H1 (cell line): ENCODE measurements at regions not wholly inside any gene's neighbourhood (a gene's known extent, or its start where the extent isn't known, plus 50 kb on each side); places are given as distances from the start of the nearest gene placed in this dataset.
A peak's percentile ranks its signal among the peaks of the same experiment; 100 is the strongest.

Experiments
- CTCF ChIA-PET: fragments of 300-600 bp; sonication (Branson Sonifier 250); formaldehyde crosslinking; loops from one replicate; lab custom pipeline; 2021; ENCODE audit not compliant: partially characterized antibody; lab: Charles Lee
- POLR2A ChIA-PET: fragments of 300-600 bp; sonication (Branson Sonifier 250); formaldehyde crosslinking; loops from one replicate; lab custom pipeline; 2021; ENCODE audit warnings: inconsistent platforms; ENCODE audit not compliant: partially characterized antibody; lab: Charles Lee
- DNase-seq, 2 experiments: peaks; one replicate each; pipeline versions ENCODE4 v3.0.0 to v3.0.0-alpha.2; 2010 to 2022; ENCODE audit warnings: low spot score in 2 of 2, low read depth in 1 of 2, mixed read lengths in 1 of 2
- FAIRE-seq: peaks from 2 replicates; lab custom pipeline; 2011; peaks lifted over from hg19 to GRCh38; lab: Jason Lieb, UNC
- H2AFZ ChIP-seq: 2 replicates; pipeline ENCODE4 v1.8.1; 2012; ENCODE audit warnings: low read length, inconsistent platforms
- H2AK5ac ChIP-seq: 2 replicates; pipeline ENCODE4 v1.6.1; 2013; ENCODE audit warnings: low read depth, low read length
- H2BK120ac ChIP-seq: replicated peaks from 2 replicates; pipeline ENCODE3; 2013; ENCODE audit warnings: low read depth, low read length, inconsistent platforms
- H2BK12ac ChIP-seq: 2 replicates; pipeline ENCODE4 v1.6.1; 2013; ENCODE audit warnings: low read depth, low read length
- H2BK15ac ChIP-seq: 2 replicates; pipeline ENCODE4 v1.6.1; 2013; ENCODE audit warnings: low read length
- H2BK20ac ChIP-seq: 2 replicates; pipeline ENCODE4 v1.6.1; 2013; ENCODE audit warnings: low read length
- H2BK5ac ChIP-seq: 2 replicates; pipeline ENCODE4 v1.6.1; 2013; ENCODE audit warnings: low read depth, low read length
- H3K14ac ChIP-seq: 2 replicates; pipeline ENCODE4 v1.6.1; 2013; ENCODE audit warnings: inconsistent platforms; ENCODE audit not compliant: insufficient read length
- H3K18ac ChIP-seq: 2 replicates; pipeline ENCODE4 v1.6.1; 2013; ENCODE audit warnings: low read length; ENCODE audit errors: extremely low read depth
- H3K23ac ChIP-seq: 2 replicates; pipeline ENCODE4 v1.6.1; 2013; ENCODE audit warnings: inconsistent platforms; ENCODE audit not compliant: insufficient read length
- H3K23me2 ChIP-seq: 2 replicates; pipeline ENCODE4 v1.6.1; 2013; ENCODE audit warnings: low read depth, low read length
- H3K27ac ChIP-seq: 2 replicates; pipeline ENCODE4 v1.6.1; 2011; ENCODE audit warnings: low read depth, low read length, inconsistent platforms
- H3K27me3 ChIP-seq, 4 experiments: replicated peaks in 1 of 4; 1 replicate in 1 of 4; 2 replicates in 3 of 4; pipeline versions ENCODE4 v1.6.1 to v1.8.1; 2011 to 2013; ENCODE audit warnings: low read length in 3 of 4, mild to moderate bottlenecking in 3 of 4, inconsistent platforms in 2 of 4, mixed read lengths in 2 of 4, moderate library complexity in 1 of 4; ENCODE audit not compliant: control insufficient read depth in 3 of 4, insufficient read depth in 3 of 4; ENCODE audit errors: extremely low read depth in 1 of 4
- H3K36me3 ChIP-seq, 4 experiments: 2 replicates each; pipeline versions ENCODE4 v1.6.1 to v1.8.1; 2011 to 2013; ENCODE audit warnings: mild to moderate bottlenecking in 4 of 4, low read length in 3 of 4, moderate library complexity in 2 of 4, control low read depth in 1 of 4, inconsistent platforms in 1 of 4; ENCODE audit not compliant: insufficient read depth in 4 of 4, control insufficient read depth in 2 of 4
- H3K4ac ChIP-seq: replicated peaks from 2 replicates; pipeline ENCODE3; 2013; ENCODE audit warnings: low read length, low read depth, mixed read lengths, inconsistent platforms; ENCODE audit not compliant: insufficient read length
- H3K4me1 ChIP-seq, 4 experiments: replicated peaks in 1 of 4; 1 replicate in 1 of 4; 2 replicates in 3 of 4; pipeline versions ENCODE4 v1.6.1 to v1.8.1; 2011 to 2013; ENCODE audit warnings: low read length in 3 of 4, inconsistent platforms in 2 of 4, mixed read lengths in 1 of 4; ENCODE audit not compliant: insufficient read depth in 4 of 4, control insufficient read depth in 3 of 4
- H3K4me2 ChIP-seq, 2 experiments: 2 replicates each; pipeline versions ENCODE4 v1.6.1 to v1.8.1; 2011 to 2013; ENCODE audit warnings: low read depth in 2 of 2, low read length in 2 of 2, control low read depth in 1 of 2, inconsistent platforms in 1 of 2, mild to moderate bottlenecking in 1 of 2; ENCODE audit not compliant: insufficient read depth in 1 of 2
- H3K4me3 ChIP-seq, 4 experiments: fragments of 200-600, 300-600 bp in 1 of 4; sonication (generic), shearing (Covaris generic), sonication (Bioruptor Twin) in 1 of 4; 2 replicates each; pipeline versions ENCODE4 v1.5.1 to v1.8.1; 2011 to 2016; ENCODE audit warnings: low read length in 4 of 4, low read depth in 3 of 4, control low read depth in 2 of 4, inconsistent platforms in 2 of 4, mild to moderate bottlenecking in 2 of 4, mixed read lengths in 1 of 4, moderate library complexity in 1 of 4; ENCODE audit not compliant: insufficient read depth in 2 of 4; ENCODE audit errors: extremely low read depth in 1 of 4
- H3K56ac ChIP-seq: replicated peaks from 2 replicates; pipeline ENCODE3; 2013; ENCODE audit warnings: low read depth, mild to moderate bottlenecking, mixed read lengths, low read length, inconsistent platforms; ENCODE audit not compliant: insufficient read length
- H3K79me1 ChIP-seq: 2 replicates; pipeline ENCODE4 v1.6.1; 2013; ENCODE audit warnings: low read depth, low read length, control low read depth
- H3K79me2 ChIP-seq, 2 experiments: 2 replicates each; pipeline versions ENCODE4 v1.6.1 to v1.8.1; 2012 to 2013; ENCODE audit warnings: low read length in 2 of 2, mild to moderate bottlenecking in 2 of 2, inconsistent platforms in 1 of 2; ENCODE audit not compliant: insufficient read depth in 2 of 2, control insufficient read depth in 1 of 2
- H3K9ac ChIP-seq, 4 experiments: replicated peaks in 1 of 4; 1 replicate in 1 of 4; 2 replicates in 3 of 4; pipeline versions ENCODE4 v1.6.1 to v1.8.1; 2011 to 2013; ENCODE audit warnings: low read depth in 3 of 4, low read length in 3 of 4, control low read depth in 2 of 4, mild to moderate bottlenecking in 2 of 4, moderate library complexity in 2 of 4, inconsistent platforms in 1 of 4; ENCODE audit errors: extremely low read depth in 1 of 4
- H3K9me3 ChIP-seq, 2 experiments: 2 replicates each; pipeline versions ENCODE4 v1.6.1 to v1.8.1; 2012 to 2013; ENCODE audit warnings: mild to moderate bottlenecking in 2 of 2, moderate library complexity in 2 of 2, control low read depth in 1 of 2, inconsistent platforms in 1 of 2, low read depth in 1 of 2, low read length in 1 of 2, mixed read lengths in 1 of 2; ENCODE audit not compliant: insufficient read depth in 2 of 2
- H4K20me1 ChIP-seq, 2 experiments: replicated peaks in 1 of 2; 2 replicates each; pipeline versions ENCODE3 to v1.8.1; 2011 to 2013; ENCODE audit warnings: inconsistent platforms in 2 of 2, low read length in 2 of 2, mild to moderate bottlenecking in 1 of 2; ENCODE audit not compliant: insufficient read depth in 2 of 2, control insufficient read depth in 1 of 2
- H4K5ac ChIP-seq: 2 replicates; pipeline ENCODE4 v1.6.1; 2013; ENCODE audit warnings: low read length, low read depth, mixed read lengths, inconsistent platforms; ENCODE audit not compliant: insufficient read length
- H4K8ac ChIP-seq: 2 replicates; pipeline ENCODE4 v1.8.0; 2013; ENCODE audit warnings: mild to moderate bottlenecking, moderate library complexity, low read length, inconsistent platforms; ENCODE audit not compliant: insufficient read depth; ENCODE audit errors: extremely low read depth
- H4K91ac ChIP-seq: replicated peaks from 2 replicates; pipeline ENCODE3; 2013; ENCODE audit warnings: low read length, mixed read lengths, inconsistent platforms; ENCODE audit not compliant: insufficient read length
- KDM1A ChIP-seq: fragments of 200-600, 300-600 bp; sonication (generic); IDR thresholded peaks from 2 replicates; pipeline ENCODE4 v1.7.1; 2016; ENCODE audit warnings: mild to moderate bottlenecking, low read length, borderline replicate concordance
- KDM4A ChIP-seq: IDR thresholded peaks from one replicate; pipeline ENCODE4 v1.7.1; 2012; ENCODE audit warnings: low read depth, mild to moderate bottlenecking, moderate library complexity, low read length, inconsistent platforms; ENCODE audit not compliant: severe bottlenecking
- NANOG ChIP-seq: IDR thresholded peaks from 2 replicates; pipeline ENCODE4 v1.6.1; 2011; ENCODE audit warnings: low read length, low read depth, mild to moderate bottlenecking, inconsistent platforms; ENCODE audit not compliant: insufficient read depth, poor library complexity, severe bottlenecking
- PHF8 ChIP-seq: fragments of 200-600 bp; sonication (generic); conservative IDR thresholded peaks from 2 replicates; pipeline ENCODE4 v1.7.1; 2012; ENCODE audit warnings: low read depth, mild to moderate bottlenecking, inconsistent platforms, low read length, moderate library complexity
- POLR2AphosphoS5 ChIP-seq: IDR thresholded peaks from 2 replicates; pipeline ENCODE4 v1.6.1; 2011; ENCODE audit warnings: low read depth, low read length
- RBBP5 ChIP-seq: IDR thresholded peaks from 2 replicates; pipeline ENCODE4 v1.7.1; 2012; ENCODE audit warnings: low read depth, mild to moderate bottlenecking, inconsistent platforms, low read length, moderate library complexity, borderline replicate concordance
- RFX5 ChIP-seq: IDR thresholded peaks from 2 replicates; pipeline ENCODE4 v1.6.1; 2011; ENCODE audit warnings: low read depth, low read length, improper control_type of control experiment, borderline replicate concordance
- TAF7 ChIP-seq: optimal IDR thresholded peaks from 2 replicates; pipeline ENCODE3; 2011; ENCODE audit warnings: low read depth, mild to moderate bottlenecking, inconsistent platforms, low read length, moderate library complexity, borderline replicate concordance
- WGBS, 2 experiments: shearing (Covaris generic) in 1 of 2; methylation state at CpG; one replicate each; pipeline versions ENCODE4 v1.1.6 to v1.1.7; 2013 to 2015; ENCODE audit warnings: low lambda C conversion rate in 2 of 2, mixed read lengths in 2 of 2, inconsistent platforms in 1 of 2, low coverage in 1 of 2, missing lambda C conversion rate in 1 of 2; ENCODE audit not compliant: insufficient replicate concordance in 2 of 2, insufficient coverage in 1 of 2, insufficient read length in 1 of 2; ENCODE audit errors: extremely low coverage in 1 of 2, missing lambda C conversion rate in 1 of 2; 5-methylcytosine and 5-hydroxymethylcytosine counted together
- TF ChIP-seq, protein P1 (sequence below): IDR thresholded peaks from 2 replicates; pipeline ENCODE4 v1.6.1; 2012; ENCODE audit warnings: low read length, inconsistent platforms

DNA sequence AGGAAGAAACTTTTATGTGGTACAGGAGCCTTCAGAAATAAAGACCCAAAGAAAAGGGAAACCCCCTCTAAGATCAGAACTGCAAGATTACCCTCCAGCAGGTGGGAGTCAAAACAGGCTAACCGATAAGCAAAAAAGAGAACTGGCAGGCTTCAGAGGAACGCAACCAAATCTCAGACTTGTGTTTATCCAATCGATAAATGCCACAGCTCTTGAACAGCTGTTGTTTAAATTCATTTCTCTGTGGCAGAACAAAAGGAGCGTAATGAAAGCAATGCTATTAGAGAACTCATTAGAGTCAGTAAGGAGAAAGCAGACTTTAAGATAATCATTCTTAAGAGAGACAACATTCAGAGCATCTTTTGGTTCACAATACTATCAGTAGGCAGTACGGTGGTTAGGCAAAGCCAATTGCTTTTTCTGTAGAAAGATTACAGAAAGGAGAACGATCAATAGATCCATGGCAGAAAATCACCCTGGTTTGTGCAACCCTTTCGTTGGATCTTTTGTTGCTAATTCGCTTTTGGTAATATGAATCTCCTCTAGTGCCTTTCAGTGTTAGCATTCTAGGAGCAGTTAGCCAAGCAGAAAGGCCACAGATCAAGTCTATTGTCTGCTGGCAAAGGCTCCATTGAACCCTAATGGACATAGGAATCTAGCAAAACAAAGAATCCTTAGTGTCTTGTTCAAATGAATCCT lies 476.4 kb upstream of the CHST9 start:
- FAIRE-seq (peak; percentile 32), DNase-seq (peak in 1 of 2 experiments; percentile 13)
- Histone ChIP-seq H3K18ac (no peak overlapping the region), H4K20me1 (no peaks in the 10 kb centered on the region), H2AFZ (peak overlapping the region; percentile 54; the same call in 1 of the 2 replicates), H3K27ac (no peak overlapping the region), H4K91ac (no peak overlapping the region), H3K4ac (no peak overlapping the region), H3K36me3 (no peaks in the 10 kb centered on the region), H3K9ac (no peak overlapping the region), H3K27me3 (no peaks in the 10 kb centered on the region), H3K79me1 (no peaks in the 10 kb centered on the region), H2BK20ac (no peak overlapping the region), H3K79me2 (no peaks in the 10 kb centered on the region), H4K5ac (no peak overlapping the region), H2BK15ac (no peak overlapping the region), H3K4me1 (peaks cover 0 to 13% (median 4%) of the 10 kb centered on the region in 4 experiments; a peak in 3 of 7 replicates), H3K4me3 (no peak overlapping the region), H2BK120ac (no peak overlapping the region), H3K14ac (no peak overlapping the region), H3K23me2 (no peaks in the 10 kb centered on the region), H3K9me3 (no peaks in the 10 kb centered on the region), H2BK12ac (no peak overlapping the region), H4K8ac (no peak overlapping the region), H2BK5ac (no peak overlapping the region), H3K56ac (no peak overlapping the region), H2AK5ac (no peak overlapping the region), H3K4me2 (peak overlapping the region; percentile 4 to 36; a peak in 1 of 4 replicates), H3K23ac (no peak overlapping the region)
- ChIA-PET POLR2A (no interaction called here), CTCF (interaction anchor here (0.9 kb wide), 1 partner anchor 11 kb away, joined by 3 read pairs; no protein-coding TSS in a partner anchor)
- WGBS, 2 experiments, result 70% methylated on average over 8 of the region's 8 CpGs; no CpG with 5 or more reads in 1 of the 2 experiments
- TF ChIP-seq, protein P1, sequence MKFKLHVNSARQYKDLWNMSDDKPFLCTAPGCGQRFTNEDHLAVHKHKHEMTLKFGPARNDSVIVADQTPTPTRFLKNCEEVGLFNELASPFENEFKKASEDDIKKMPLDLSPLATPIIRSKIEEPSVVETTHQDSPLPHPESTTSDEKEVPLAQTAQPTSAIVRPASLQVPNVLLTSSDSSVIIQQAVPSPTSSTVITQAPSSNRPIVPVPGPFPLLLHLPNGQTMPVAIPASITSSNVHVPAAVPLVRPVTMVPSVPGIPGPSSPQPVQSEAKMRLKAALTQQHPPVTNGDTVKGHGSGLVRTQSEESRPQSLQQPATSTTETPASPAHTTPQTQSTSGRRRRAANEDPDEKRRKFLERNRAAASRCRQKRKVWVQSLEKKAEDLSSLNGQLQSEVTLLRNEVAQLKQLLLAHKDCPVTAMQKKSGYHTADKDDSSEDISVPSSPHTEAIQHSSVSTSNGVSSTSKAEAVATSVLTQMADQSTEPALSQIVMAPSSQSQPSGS, result no peak
- TF ChIP-seq KDM4A, result no peak
- no peak for TF ChIP-seq PHF8
- no peak for TF ChIP-seq POLR2AphosphoS5
- TF ChIP-seq RFX5, result no peak
- TF ChIP-seq KDM1A, result no peak
- TF ChIP-seq NANOG, result peak; percentile 96
- TF ChIP-seq RBBP5, result no peak
- no peak for TF ChIP-seq TAF7
